HUDEP-2 (cell line): ENCODE measurements at regions not wholly inside any gene's neighbourhood (a gene's known extent, or its start where the extent isn't known, plus 50 kb on each side); places are given as distances from the start of the nearest gene placed in this dataset.

Experiments used
- DNase-seq, 76 experiments: peaks; one replicate each; lab custom pipeline; 2025; ENCODE audit not compliant: unreplicated experiment in 76 of 76; lab: John Stamatoyannopoulos, UW

DNA sequence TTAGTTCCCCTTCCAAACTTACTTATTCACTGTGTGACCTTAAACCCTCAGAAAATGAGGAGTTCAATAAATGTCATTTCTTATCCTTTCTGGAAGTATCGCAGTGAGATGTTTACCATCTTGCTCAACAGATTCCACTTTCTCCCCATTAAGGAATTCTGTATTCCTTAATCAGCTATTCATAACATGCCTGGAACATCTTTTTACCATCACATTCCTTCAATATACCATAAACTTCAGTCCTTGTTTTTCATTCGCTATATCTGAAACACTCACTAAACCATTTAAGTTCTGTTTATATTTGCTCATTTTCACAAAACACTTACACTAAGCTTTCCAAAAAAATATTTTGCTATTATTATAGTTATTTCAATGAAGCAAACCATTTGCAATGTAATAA, 1158.6 kb downstream of the CDH12 start:
- no peak for DNase-seq

GRCh38 chr5:21693591-21693990, 1159.6 kb downstream of the CDH12 start:
- no peak for DNase-seq

- no peak for DNase-seq
Measured at GRCh38 chr5:21689587-21689986, 1163.6 kb downstream of the CDH12 start.

- DNase-seq, result no peak
Measured at GRCh38 chr5:21688655-21689054, 1164.5 kb downstream of the CDH12 start.

DNA sequence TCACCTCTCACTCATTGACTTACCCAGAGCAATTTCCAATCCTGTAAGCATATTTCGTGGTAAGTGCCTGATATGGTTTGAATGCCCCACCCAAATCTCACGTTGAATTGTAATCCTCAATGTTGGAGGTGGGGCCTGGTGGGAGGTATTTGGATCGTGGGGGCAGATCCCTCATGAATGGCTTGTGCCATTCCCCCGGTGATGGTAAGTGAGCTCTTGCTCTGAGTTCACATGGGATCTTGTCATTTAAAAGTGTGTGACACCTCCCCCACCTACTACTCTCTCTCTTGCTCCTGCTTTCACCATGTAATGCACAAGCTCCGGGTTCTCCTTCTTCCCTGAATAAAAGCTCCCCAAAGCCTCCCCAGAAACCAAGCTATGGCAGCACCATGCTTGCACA, 1165.5 kb downstream of the CDH12 start:
- DNase-seq, result no peak

- no peak for DNase-seq
Measured at GRCh38 chr5:21686706-21687105, 1166.4 kb downstream of the CDH12 start.

DNA sequence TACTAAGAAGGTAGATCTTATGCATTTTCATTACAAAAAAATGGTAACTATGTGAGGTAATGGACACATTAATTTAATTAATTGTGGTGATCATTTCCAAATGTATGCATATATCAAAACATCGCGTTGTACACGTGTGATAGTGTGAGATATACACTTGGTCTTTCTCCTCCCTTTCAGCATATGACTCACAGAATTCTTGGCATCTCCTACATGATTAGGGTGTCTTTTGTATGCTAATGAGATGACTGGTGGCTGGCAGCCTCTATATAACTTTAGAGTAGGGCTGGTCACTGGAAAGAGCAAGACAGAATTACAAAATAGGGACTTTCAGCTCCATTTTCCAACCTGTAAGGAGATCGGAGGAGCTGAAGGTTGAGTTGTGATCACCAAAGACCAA, 1167.6 kb downstream of the CDH12 start:
- no peak for DNase-seq

GRCh38 chr5:21684992-21685391, 1168.2 kb downstream of the CDH12 start:
- no peak for DNase-seq

GRCh38 chr5:21681911-21682310, 1171.2 kb downstream of the CDH12 start:
- no peak for DNase-seq

DNA sequence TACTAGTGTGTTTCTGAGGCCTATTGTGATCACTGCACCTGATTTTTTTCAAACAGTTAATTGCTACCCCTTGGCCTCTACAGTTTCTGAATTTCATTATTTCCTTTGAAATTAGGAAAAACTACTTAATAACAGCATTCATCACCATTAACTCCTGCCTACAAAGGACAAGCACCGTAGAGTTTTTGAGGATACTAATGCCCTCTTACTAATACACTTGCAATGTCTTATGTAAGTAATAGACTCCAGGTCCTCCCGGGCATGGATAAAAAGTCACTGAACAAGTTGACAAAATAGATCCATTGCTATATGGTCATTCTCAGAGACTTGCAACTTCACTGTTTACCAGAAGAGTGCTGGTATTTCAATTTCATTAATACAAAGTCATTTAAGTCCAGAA, 1172.5 kb downstream of the CDH12 start:
- DNase-seq, result no peak

DNA sequence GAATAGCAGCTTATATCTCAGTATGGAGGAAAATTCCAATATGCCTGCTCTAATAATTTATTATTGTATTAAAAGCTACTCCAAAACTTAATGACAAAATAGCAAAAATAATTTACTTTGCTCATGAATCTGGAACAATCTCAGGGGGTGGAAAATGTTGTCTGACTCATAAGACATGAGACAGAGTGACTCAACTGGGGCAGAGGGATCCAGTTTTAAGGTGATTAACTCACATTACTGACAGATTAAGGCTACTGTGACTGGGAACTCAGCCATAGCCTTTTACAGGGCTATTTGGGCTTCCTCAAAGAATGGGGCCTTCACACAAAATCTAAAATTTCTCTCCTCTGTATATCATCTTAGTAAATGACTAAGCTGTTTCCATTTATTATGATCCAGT, 1172.9 kb downstream of the CDH12 start:
- no peak for DNase-seq

GRCh38 chr5:21678526-21678925, 1174.6 kb downstream of the CDH12 start:
- DNase-seq, result no peak

GRCh38 chr5:21672911-21673310, 1180.2 kb downstream of the CDH12 start:
- DNase-seq, result no peak

GRCh38 chr5:21672360-21672759, 1180.8 kb downstream of the CDH12 start:
- no peak for DNase-seq

DNA sequence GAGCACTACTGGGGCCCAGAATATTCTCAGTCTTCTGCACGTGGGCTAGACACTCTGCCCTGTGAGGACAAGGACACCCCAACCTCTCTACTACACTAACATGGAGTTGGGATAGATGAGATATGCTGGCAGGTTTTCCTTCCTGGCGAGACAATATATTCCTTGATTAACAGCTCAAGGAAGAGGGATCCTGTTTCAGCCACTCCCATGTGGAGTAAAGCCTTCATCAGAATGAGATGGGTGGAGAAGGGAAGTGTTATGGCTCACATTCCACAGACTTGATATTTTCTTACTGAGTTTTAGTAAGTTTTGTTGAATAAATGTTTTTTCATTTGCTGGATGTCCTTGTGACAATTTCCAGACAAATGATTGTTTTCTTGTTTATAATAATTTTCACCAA, 1187.6 kb downstream of the CDH12 start:
- no peak for DNase-seq

DNA sequence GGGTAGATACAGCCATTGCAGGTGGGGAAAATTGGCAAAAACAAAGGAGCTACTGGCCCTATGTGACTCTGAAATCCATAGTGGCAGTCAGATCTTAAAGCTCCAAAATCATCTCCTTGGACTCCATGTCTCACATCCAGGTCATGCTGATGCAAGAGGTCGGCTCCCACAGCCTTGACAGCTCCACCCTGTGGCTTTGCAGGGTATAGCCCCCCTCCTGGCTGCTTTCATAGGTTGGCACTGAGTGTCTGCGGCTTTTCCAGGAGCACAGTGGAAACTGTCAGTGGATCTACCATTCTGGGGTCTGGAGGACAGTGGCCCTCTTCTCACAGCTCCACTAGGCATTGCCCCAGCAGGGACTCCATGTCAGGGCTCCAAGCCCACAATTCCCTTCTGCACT, 1190.1 kb downstream of the CDH12 start:
- DNase-seq, result peak in 1 of 76 experiments; percentile 2

GRCh38 chr5:21661184-21661583, 1192.0 kb downstream of the CDH12 start:
- no peak for DNase-seq

- no peak for DNase-seq
Measured at GRCh38 chr5:21654556-21654955, 1198.6 kb downstream of the CDH12 start.

GRCh38 chr5:21649969-21650368, 1203.2 kb downstream of the CDH12 start:
- no peak for DNase-seq

GRCh38 chr5:21646469-21646868, 1206.7 kb downstream of the CDH12 start:
- DNase-seq, result no peak

GRCh38 chr5:21644032-21644431, 1209.1 kb downstream of the CDH12 start:
- no peak for DNase-seq

DNA sequence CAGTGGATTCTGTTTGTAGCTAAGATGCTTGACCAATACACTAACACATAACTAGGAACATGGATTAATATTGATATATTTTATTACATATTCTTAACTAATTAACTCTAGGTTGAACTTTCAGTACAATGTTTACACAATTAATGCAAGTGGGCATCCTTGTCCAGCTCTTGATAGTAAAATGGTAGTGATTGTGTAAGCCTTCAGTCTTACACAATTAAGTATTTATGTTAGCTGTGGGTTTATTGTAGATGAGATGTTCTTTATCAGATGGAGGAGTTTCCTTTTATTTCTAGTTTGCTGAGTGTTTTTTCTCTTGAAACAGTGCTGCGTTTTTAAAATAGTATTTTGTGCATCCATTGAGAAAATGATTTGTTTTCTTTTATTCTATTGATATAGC, 1210.8 kb downstream of the CDH12 start:
- DNase-seq, result no peak

- no peak for DNase-seq
Measured at GRCh38 chr5:21623831-21624230, 1229.3 kb downstream of the CDH12 start.
